ENCODE measurements at regions not wholly inside any gene's neighbourhood (a gene's known extent, or its start where the extent isn't known, plus 50 kb on each side); places are given as distances from the start of the nearest gene placed in this dataset.

DNA sequence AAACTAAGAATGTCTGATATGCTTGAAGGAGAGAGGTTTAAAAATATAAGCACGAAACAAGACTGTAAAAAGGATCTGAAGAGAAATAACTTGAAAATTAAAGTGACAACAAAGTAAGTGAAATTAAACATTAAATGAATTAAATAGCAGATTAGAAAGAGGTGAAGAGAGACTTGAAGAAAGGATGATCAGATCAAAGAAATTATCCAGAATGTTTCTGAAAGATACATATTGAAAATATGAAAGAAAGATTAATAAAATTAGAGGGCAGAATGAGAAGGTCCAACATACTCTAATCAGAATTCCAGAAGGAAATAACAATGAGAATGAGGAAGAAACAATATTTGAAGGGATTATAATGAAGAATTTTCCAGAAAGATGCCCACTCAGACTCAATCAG, 151.1 kb downstream of the FAM76B start:
- TF ChIP-seq TEAD4 (IDR thresholded peaks at IDR 0.05) = no peak
- no peak for TF ChIP-seq ZBTB7A (IDR thresholded peaks at IDR 0.05; ENCODE audit: low read depth)
- TF ChIP-seq CEBPB (IDR thresholded peaks at IDR 0.05) = no peak
- TF ChIP-seq NFIC (IDR thresholded peaks at IDR 0.05) = no peak
- TF ChIP-seq YY1 (IDR thresholded peaks at IDR 0.05; ENCODE audit: low read depth) = no peak

DNA sequence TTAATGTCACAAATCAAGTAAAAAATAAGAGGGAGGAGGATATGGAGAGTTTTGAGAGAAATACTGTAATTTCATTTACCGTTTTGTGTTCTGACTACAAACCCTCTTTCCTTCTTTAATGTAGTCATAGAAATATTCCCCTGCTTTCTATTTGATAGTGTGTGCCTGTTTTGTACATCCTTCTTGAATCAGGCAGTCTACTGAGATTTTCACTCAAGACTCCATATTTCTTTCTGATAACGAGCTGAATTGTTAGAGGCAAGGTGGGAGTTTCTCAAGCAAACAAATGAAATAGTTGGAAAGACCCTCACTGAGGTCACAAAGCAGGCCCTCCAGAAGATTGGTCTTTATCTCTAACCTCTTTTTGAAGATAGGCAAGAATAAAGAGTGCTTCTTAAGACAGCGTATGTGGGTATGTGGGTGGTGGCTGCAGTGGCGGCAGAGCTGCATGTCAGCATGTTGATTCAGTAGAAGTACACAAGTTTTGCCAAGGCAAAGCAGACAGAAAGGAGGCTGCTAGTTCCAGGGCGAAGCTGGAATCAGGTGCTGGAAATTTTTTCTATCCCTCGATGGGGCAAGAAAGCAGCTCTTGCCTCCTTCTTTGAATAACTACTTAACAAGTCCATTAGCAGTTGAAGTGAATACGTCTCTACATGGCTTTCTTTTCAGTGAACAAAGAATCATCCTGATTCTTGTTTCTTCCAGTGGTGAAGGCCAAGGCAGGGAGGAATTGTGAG, 164.2 kb downstream of the FAM76B start:
- TF ChIP-seq, protein P1, sequence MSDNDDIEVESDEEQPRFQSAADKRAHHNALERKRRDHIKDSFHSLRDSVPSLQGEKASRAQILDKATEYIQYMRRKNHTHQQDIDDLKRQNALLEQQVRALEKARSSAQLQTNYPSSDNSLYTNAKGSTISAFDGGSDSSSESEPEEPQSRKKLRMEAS (IDR thresholded peaks at IDR 0.05) = no peak
- TF ChIP-seq CEBPB (IDR thresholded peaks at IDR 0.05) (no peak), EP300 (IDR thresholded peaks at IDR 0.05; ENCODE audit: borderline replicate concordance) (no peak), NFIC (IDR thresholded peaks at IDR 0.05) (no peak), RAD21 (IDR thresholded peaks at IDR 0.05; ENCODE audit: low read depth) (no peak), CREB1 (IDR thresholded peaks at IDR 0.05; ENCODE audit: low read depth) (no peak), FOXM1 (IDR thresholded peaks at IDR 0.05; ENCODE audit: borderline replicate concordance, low read depth) (no peak), EGR1 (IDR thresholded peaks at IDR 0.05) (no peak), TAF1 (IDR thresholded peaks at IDR 0.05; ENCODE audit: low read depth) (no peak), TCF12 (IDR thresholded peaks at IDR 0.05; ENCODE audit: low read depth) (no peak), YY1 (IDR thresholded peaks at IDR 0.05; ENCODE audit: low read depth) (no peak), ZBTB7A (IDR thresholded peaks at IDR 0.05; ENCODE audit: low read depth) (no peak), TEAD4 (IDR thresholded peaks at IDR 0.05) (no peak)
- TF ChIP-seq, protein P2, sequence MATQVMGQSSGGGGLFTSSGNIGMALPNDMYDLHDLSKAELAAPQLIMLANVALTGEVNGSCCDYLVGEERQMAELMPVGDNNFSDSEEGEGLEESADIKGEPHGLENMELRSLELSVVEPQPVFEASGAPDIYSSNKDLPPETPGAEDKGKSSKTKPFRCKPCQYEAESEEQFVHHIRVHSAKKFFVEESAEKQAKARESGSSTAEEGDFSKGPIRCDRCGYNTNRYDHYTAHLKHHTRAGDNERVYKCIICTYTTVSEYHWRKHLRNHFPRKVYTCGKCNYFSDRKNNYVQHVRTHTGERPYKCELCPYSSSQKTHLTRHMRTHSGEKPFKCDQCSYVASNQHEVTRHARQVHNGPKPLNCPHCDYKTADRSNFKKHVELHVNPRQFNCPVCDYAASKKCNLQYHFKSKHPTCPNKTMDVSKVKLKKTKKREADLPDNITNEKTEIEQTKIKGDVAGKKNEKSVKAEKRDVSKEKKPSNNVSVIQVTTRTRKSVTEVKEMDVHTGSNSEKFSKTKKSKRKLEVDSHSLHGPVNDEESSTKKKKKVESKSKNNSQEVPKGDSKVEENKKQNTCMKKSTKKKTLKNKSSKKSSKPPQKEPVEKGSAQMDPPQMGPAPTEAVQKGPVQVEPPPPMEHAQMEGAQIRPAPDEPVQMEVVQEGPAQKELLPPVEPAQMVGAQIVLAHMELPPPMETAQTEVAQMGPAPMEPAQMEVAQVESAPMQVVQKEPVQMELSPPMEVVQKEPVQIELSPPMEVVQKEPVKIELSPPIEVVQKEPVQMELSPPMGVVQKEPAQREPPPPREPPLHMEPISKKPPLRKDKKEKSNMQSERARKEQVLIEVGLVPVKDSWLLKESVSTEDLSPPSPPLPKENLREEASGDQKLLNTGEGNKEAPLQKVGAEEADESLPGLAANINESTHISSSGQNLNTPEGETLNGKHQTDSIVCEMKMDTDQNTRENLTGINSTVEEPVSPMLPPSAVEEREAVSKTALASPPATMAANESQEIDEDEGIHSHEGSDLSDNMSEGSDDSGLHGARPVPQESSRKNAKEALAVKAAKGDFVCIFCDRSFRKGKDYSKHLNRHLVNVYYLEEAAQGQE (IDR thresholded peaks at IDR 0.05; ENCODE audit: low read depth) = no peak
- TF ChIP-seq, protein P3, sequence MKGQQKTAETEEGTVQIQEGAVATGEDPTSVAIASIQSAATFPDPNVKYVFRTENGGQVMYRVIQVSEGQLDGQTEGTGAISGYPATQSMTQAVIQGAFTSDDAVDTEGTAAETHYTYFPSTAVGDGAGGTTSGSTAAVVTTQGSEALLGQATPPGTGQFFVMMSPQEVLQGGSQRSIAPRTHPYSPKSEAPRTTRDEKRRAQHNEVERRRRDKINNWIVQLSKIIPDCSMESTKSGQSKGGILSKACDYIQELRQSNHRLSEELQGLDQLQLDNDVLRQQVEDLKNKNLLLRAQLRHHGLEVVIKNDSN (IDR thresholded peaks at IDR 0.05) = no peak

DNA sequence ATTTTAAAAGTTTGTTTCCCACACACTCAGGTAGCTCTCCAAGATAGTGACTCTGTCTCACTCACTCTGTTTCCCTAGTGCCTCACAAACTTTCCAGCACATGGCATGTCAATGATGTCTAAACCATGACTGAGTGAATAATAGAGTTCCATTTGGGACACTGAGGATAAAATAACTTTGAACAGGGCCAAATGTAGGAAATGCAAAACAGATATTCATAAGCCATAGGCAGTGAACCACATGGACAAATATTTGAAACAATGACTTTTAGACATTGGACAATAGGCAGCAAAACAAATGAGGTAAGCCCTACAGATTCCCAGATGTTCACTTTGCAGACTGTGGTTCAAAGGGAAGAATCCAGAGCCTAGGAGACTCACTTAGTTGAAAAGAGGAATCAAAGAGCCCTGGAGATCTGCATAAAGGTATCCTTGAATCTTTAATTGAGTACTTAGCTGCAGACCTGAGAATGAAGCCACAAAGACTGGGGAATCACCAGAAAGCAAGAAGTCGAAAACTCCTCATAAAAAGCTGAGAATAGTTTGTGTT, 173.3 kb downstream of the FAM76B start:
- no peak for TF ChIP-seq NFIC (IDR thresholded peaks at IDR 0.05)
- TF ChIP-seq ZBTB7A (IDR thresholded peaks at IDR 0.05; ENCODE audit: low read depth) = no peak
- no peak for TF ChIP-seq TAF1 (IDR thresholded peaks at IDR 0.05; ENCODE audit: low read depth)
- no peak for TF ChIP-seq TCF12 (IDR thresholded peaks at IDR 0.05; ENCODE audit: low read depth)
- no peak for TF ChIP-seq TEAD4 (IDR thresholded peaks at IDR 0.05)
- TF ChIP-seq, protein P3 (IDR thresholded peaks at IDR 0.05) = no peak
- TF ChIP-seq YY1 (IDR thresholded peaks at IDR 0.05; ENCODE audit: low read depth) = no peak
- no peak for TF ChIP-seq FOXM1 (IDR thresholded peaks at IDR 0.05; ENCODE audit: borderline replicate concordance, low read depth)

DNA sequence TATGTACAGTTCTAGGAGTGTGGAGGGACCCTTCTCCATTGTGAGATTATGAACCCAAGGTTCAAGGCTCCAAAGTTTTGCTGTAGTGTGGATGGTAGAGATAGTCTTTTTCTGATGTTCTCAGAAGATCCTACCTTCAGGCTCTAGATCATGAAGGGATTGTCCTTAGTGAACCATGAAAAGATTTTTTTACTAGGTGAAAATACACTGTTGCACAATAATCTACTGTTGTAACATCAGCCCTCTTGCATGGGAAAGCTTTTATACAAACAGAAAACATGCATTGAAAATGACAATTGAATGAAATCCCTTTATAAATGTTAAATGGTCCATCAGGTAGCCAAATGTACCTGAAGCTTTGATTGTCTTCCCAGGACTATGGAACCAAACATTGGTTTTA, 177.8 kb downstream of the FAM76B start:
- TF ChIP-seq TEAD4 (IDR thresholded peaks at IDR 0.05) = no peak
- no peak for TF ChIP-seq CREB1 (IDR thresholded peaks at IDR 0.05; ENCODE audit: low read depth)
- no peak for TF ChIP-seq TCF12 (IDR thresholded peaks at IDR 0.05; ENCODE audit: low read depth)
- TF ChIP-seq FOXM1 (IDR thresholded peaks at IDR 0.05; ENCODE audit: borderline replicate concordance, low read depth) = no peak
- no peak for TF ChIP-seq CEBPB (IDR thresholded peaks at IDR 0.05)
- no peak for TF ChIP-seq NFIC (IDR thresholded peaks at IDR 0.05)
- no peak for TF ChIP-seq ZBTB7A (IDR thresholded peaks at IDR 0.05; ENCODE audit: low read depth)
- no peak for TF ChIP-seq YY1 (IDR thresholded peaks at IDR 0.05; ENCODE audit: low read depth)
- no peak for TF ChIP-seq TAF1 (IDR thresholded peaks at IDR 0.05; ENCODE audit: low read depth)
- TF ChIP-seq EP300 (IDR thresholded peaks at IDR 0.05; ENCODE audit: borderline replicate concordance) = no peak
- TF ChIP-seq RAD21 (IDR thresholded peaks at IDR 0.05; ENCODE audit: low read depth) = no peak
- TF ChIP-seq EGR1 (IDR thresholded peaks at IDR 0.05) = no peak
- TF ChIP-seq, protein P2 (IDR thresholded peaks at IDR 0.05; ENCODE audit: low read depth) = no peak
- TF ChIP-seq, protein P1 (IDR thresholded peaks at IDR 0.05) = no peak
- TF ChIP-seq, protein P3 (IDR thresholded peaks at IDR 0.05) = no peak

DNA sequence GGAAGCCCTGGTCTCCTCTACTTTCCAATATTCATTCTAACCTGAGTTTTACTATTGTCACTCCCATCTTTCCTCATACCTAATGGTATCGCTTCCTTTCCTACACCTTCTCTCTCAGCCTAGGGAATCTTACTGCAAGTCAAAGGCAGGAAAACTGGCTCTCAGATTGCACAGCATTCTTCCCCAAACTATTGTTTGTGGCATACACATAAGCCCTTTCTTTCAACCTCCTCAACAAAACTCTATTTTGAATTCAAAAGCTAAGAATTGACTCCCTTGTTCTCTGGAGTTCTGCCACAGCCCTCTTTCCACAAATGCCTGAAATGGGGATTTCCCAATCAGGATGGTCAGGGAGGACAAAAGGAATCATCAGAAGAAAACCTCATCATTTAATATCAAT, 181.5 kb downstream of the FAM76B start:
- TF ChIP-seq, protein P1 (IDR thresholded peaks at IDR 0.05) = no peak
- TF ChIP-seq ZBTB7A (IDR thresholded peaks at IDR 0.05; ENCODE audit: low read depth) (no peak), CREB1 (IDR thresholded peaks at IDR 0.05; ENCODE audit: low read depth) (no peak), NFIC (IDR thresholded peaks at IDR 0.05) (no peak), EGR1 (IDR thresholded peaks at IDR 0.05) (no peak), EP300 (IDR thresholded peaks at IDR 0.05; ENCODE audit: borderline replicate concordance) (no peak), TEAD4 (IDR thresholded peaks at IDR 0.05) (no peak), FOXM1 (IDR thresholded peaks at IDR 0.05; ENCODE audit: borderline replicate concordance, low read depth) (no peak)
- TF ChIP-seq, protein P2 (IDR thresholded peaks at IDR 0.05; ENCODE audit: low read depth) = no peak
